ENCODE measurements at regions not wholly inside any gene's neighbourhood (a gene's known extent, or its start where the extent isn't known, plus 50 kb on each side); places are given as distances from the start of the nearest gene placed in this dataset.
A peak's percentile ranks its signal among the peaks of the same experiment; 100 is the strongest.

- no peak for DNase-seq (ENCODE audit: low read depth)
Measured at GRCh38 chr4:34731070-34731469, 1513.2 kb downstream of the ARAP2 start.

- no peak for DNase-seq (ENCODE audit: low read depth)
Measured at GRCh38 chr4:34732176-34732950, 1512.0 kb downstream of the ARAP2 start.

GRCh38 chr4:34733185-34733941 lies 1511.0 kb downstream of the ARAP2 start:
- DNase-seq (ENCODE audit: low read depth): no peak

GRCh38 chr4:34766935-34767334 lies 1477.4 kb downstream of the ARAP2 start:
- no peak for DNase-seq (ENCODE audit: low read depth)

- DNase-seq (ENCODE audit: low read depth): no peak
Measured at GRCh38 chr4:34767407-34767806, 1476.9 kb downstream of the ARAP2 start.

- DNase-seq (ENCODE audit: low read depth): no peak
Measured at GRCh38 chr4:34771632-34772031, 1472.7 kb downstream of the ARAP2 start.

DNA sequence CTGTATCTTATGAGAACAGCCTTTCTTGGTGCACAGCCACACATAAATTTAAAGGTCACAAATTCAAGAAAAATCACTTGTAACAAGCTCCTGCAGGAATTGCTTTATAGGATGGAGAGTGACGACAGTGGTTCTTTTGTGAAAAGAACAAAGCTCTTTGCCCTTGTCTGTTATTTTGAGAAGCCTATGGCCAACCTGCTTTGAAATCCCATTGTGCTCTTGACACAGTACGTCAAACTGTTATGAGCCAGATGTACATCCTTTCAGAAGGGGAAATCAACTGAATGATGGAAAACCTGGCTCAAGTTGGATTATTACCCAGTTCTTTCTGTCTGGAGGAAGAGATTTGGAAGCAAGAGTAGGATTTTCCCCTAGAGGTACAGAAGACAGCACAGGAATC lies 1454.2 kb downstream of the ARAP2 start:
- no peak for DNase-seq (ENCODE audit: low read depth)

- DNase-seq (ENCODE audit: low read depth): no peak
Measured at GRCh38 chr4:34791209-34791608, 1453.1 kb downstream of the ARAP2 start.

DNA sequence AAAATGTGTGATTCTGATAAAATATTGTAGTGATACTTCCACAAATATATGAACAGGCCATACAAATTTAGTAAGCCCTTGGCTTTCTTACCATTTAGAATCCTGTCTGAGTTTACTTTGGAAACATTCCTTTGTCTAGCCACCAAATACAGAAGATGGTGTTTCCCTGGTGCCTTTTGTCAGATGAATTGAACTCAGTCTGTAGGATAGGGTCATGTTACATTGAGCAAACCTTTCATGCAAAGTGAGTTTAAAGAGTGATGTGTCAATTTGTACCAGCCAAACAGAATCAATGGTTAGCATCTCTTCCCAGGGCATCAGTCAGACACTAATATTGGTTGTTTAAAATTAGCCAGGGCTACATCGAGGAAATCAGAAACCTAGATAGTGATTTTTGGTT lies 1443.4 kb downstream of the ARAP2 start:
- no peak for DNase-seq (ENCODE audit: low read depth)

DNA sequence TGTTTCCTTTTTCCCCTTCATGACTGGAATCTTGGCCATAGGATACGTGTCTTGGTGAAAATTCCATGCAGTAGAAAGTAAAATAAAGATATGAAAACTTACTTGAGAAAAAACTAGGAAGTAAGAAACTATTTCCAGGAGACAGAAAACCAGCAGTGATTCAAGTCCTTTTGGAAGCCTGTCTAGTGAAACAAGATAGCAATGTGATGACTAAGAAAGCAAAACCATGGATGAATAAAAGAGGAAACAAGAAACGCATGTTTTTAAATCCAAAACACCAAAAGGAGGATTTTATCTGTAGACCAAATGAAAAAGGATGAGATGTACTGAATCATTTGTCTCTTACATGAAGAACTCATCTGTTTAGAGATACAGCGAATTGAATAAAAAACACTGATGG lies 1430.0 kb downstream of the ARAP2 start:
- peak; percentile 45 for DNase-seq (ENCODE audit: low read depth)

GRCh38 chr4:34824515-34824914 lies 1419.8 kb downstream of the ARAP2 start:
- no peak for DNase-seq (ENCODE audit: low read depth)

DNA sequence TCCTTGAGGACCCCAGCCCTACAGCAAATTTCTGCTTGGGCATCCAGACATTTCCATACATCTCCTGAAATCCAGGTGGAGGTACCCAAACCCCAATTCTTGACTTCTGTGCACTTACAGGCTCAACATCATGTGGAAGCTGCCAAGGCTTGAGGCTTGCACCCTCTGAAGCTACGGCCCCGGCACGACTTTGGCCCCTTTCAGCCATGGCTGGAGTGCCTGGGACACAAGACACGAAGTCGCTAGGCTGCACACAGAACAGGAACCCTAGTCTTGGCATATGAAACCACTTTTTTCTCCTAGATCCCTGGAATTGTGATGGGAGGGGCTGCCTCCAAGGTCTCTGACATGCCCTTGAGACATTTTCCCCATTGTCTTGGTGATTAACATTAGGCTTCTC lies 1417.7 kb downstream of the ARAP2 start:
- no peak for DNase-seq (ENCODE audit: low read depth)

- no peak for DNase-seq (ENCODE audit: low read depth)
Measured at GRCh38 chr4:34845926-34846325, 1398.4 kb downstream of the ARAP2 start.

GRCh38 chr4:34850421-34850820 lies 1393.9 kb downstream of the ARAP2 start:
- no peak for DNase-seq (ENCODE audit: low read depth)

- peak; percentile 37 for DNase-seq (ENCODE audit: low read depth)
Measured at GRCh38 chr4:34850968-34851367, 1393.3 kb downstream of the ARAP2 start.

DNA sequence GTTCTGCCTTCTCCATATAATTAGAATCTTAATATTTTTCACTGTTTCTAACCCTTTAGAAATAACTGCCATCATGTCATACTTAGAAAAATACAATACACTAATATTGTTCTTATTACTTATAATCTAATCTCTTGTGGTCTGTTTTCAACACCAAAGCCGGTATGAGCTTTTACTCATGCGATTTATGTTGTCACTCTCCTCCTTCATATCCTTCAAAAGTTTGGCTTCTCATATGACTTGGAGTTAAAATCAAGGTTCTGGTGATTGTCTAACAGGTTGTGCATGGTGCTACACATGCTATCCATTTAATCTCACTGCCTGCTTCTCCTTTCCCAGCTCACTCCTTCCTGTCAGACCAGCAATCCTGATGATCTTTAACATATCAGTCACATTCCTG lies 1392.9 kb downstream of the ARAP2 start:
- DNase-seq (ENCODE audit: low read depth): no peak

GRCh38 chr4:34854451-34854850 lies 1389.9 kb downstream of the ARAP2 start:
- DNase-seq (ENCODE audit: low read depth): no peak

DNA sequence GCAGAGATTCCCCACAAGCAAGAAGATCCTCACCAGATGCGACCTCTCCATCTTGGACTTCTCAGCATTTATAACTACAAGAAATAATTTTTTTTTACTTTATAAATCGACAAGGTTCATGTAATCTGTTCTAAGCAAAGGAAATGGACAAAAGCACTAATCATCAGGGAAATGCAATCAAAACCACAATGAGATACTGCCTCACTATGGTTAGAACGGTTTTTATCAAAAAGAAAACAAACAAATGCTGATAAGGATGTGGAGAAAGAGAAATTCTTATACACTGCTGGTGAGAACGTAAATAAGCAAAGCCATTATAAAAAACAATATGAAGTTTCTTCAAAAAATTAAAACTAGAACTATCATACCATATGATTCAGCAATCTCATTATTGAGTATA lies 1382.6 kb downstream of the ARAP2 start:
- no peak for DNase-seq (ENCODE audit: low read depth)

GRCh38 chr4:34878961-34879360 lies 1365.4 kb downstream of the ARAP2 start:
- no peak for DNase-seq (ENCODE audit: low read depth)

DNA sequence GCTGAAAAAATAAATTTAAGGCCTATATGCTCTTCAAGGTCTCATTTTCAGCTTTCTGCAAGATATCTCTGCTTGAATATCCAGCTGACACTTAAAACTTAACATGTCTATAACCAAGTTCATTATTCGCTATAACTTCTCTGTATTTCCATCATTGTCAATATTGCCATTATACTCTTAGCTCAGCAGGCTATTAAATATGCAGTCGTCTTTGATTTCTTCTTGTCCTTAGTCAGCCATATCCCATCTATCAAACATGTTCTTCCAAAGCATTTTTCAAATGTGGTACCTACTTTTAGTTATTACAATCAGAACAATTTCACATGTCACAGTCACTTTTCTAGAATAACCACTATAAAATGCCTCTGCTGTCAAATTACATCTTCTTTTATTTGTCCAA lies 1364.1 kb downstream of the ARAP2 start:
- DNase-seq (ENCODE audit: low read depth): no peak

DNA sequence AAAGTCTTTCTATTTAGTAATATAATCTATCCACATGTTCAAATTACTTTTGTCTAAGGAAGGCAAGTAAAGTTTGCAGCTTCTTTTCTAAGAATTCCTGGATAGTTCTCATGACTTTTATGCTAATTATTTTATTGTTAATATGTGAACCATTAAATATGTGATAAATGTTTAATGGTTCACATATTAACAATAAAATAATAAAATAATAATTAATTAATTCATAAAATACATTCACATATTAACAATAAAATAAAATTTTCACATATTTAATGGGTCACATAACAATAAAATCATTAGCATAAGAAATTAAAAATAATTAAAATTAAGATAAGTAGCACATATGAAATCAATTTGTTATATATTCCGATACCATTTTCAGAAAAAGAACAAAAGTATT lies 1352.4 kb downstream of the ARAP2 start:
- DNase-seq (ENCODE audit: low read depth): no peak

- no peak for DNase-seq (ENCODE audit: low read depth)
Measured at GRCh38 chr4:34893382-34893781, 1350.9 kb downstream of the ARAP2 start.

DNA sequence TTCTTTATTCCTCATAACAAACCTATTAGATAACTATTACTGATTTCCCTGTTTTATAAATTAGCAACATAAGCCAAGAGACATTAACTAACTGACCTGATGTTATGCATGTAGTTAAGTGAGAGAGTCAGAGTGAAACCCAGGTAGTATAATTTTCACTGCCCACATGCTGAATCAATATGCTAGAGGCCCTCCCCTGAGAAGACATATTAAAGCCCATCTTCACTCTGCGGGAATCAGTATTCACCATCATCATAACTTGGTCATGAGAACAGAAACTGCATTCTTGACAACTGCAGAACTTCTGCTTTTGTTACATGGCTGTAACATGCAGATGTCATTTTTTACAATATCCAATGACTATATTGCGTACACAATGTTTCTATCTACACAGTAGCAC lies 1324.3 kb downstream of the ARAP2 start:
- DNase-seq (ENCODE audit: low read depth): no peak
